ENCODE measurements at regions not wholly inside any gene's neighbourhood (a gene's known extent, or its start where the extent isn't known, plus 50 kb on each side); places are given as distances from the start of the nearest gene placed in this dataset.

- TF ChIP-seq CTCF (IDR thresholded peaks at IDR 0.05; ENCODE audit: insufficient read depth, low read length) (no peak), POLR2AphosphoS5 (IDR thresholded peaks at IDR 0.05; ENCODE audit: low read depth) (no peak), GABPA (IDR thresholded peaks at IDR 0.05; ENCODE audit: low read depth) (no peak), SPI1 (IDR thresholded peaks at IDR 0.05; ENCODE audit: borderline replicate concordance, low read depth) (no peak), REST (IDR thresholded peaks at IDR 0.05; ENCODE audit: insufficient replicate concordance, low read depth) (no peak)
Measured at GRCh38 chr2:59754011-59754735, 799.3 kb downstream of the BCL11A start.

All from HL-60 (cell line).